T47D (cell line): ENCODE measurements at regions not wholly inside any gene's neighbourhood (a gene's known extent, or its start where the extent isn't known, plus 50 kb on each side); places are given as distances from the start of the nearest gene placed in this dataset.
"Not testable (repeated sequence)": the region's sequence is repeated elsewhere in the genome, so short reads cannot be mapped to it uniquely, and the experiment has no call there.

Source experiments
- DNase-seq, 2 experiments: peaks; one replicate each; pipeline versions ENCODE4 v3.0.0 to v3.0.0-alpha.2; 2011 to 2012; ENCODE audit warnings: low read depth in 1 of 2, low spot score in 1 of 2
- JUND ChIP-seq: IDR thresholded peaks from 2 replicates; pipeline ENCODE4 v1.6.1; 2012; ENCODE audit warnings: low read depth
- in situ Hi-C: cut with HindIII; loops from 2 replicates; pipeline ENCODE4 v1.10.0; 2016; ENCODE audit warnings: low sequenced_read_pairs, low pct_unique_long_range_greater_than_20kb

GRCh38 chr9:36486933-36487481, 85.7 kb upstream of the MELK start:
- in situ Hi-C loops: no loop called here
- peak in 1 of 2 experiments; percentile 5 for DNase-seq
- no peak for TF ChIP-seq JUND

- TF ChIP-seq JUND: no peak
- peak in 1 of 2 experiments; percentile 5 for DNase-seq
- in situ Hi-C loops: no loop called here
These were observed 86.3 kb upstream of the MELK start for GRCh38 chr9:36486329-36486932.

- TF ChIP-seq JUND: no peak
- DNase-seq: no peak
- in situ Hi-C loops: no loop called here
These were observed 85.7 kb upstream of the RNF38 start for GRCh38 chr9:36485647-36486328.

- TF ChIP-seq JUND: no peak
- in situ Hi-C loops: no loop called here
- DNase-seq: no peak
These were observed 84.1 kb upstream of the RNF38 start for GRCh38 chr9:36484124-36484523.

GRCh38 chr9:36479101-36479500, 79.0 kb upstream of the RNF38 start:
- in situ Hi-C loops: no loop called here
- DNase-seq: no peak
- no peak for TF ChIP-seq JUND

GRCh38 chr9:36471359-36471758, 71.3 kb upstream of the RNF38 start:
- no peak for DNase-seq
- no peak for TF ChIP-seq JUND
- in situ Hi-C loops: no loop called here

- peak in 1 of 2 experiments; percentile 20 for DNase-seq
- in situ Hi-C loops: no loop called here
- no peak for TF ChIP-seq JUND
These were observed 70.7 kb upstream of the RNF38 start for GRCh38 chr9:36470643-36471290.

- TF ChIP-seq JUND: no peak
- in situ Hi-C loops: no loop called here
- DNase-seq: no peak
These were observed 63.4 kb upstream of the RNF38 start for GRCh38 chr9:36463467-36463866.

- no peak for TF ChIP-seq JUND
- no peak for DNase-seq
These were observed 62.2 kb upstream of the RNF38 start for GRCh38 chr9:36462245-36462644.

GRCh38 chr9:36461323-36461722, 61.3 kb upstream of the RNF38 start:
- DNase-seq: no peak
- in situ Hi-C loops: no loop called here
- no peak for TF ChIP-seq JUND

More at GRCh38 chr9:36462245-36462644, 62.2 kb upstream of the RNF38 start:
- in situ Hi-C loops: no loop called here

- DNase-seq, in situ Hi-C loops: not testable (repeated sequence)
These were observed 58.4 kb upstream of the RNF38 start for GRCh38 chr9:36458430-36458915.

GRCh38 chr9:36457836-36458429, 57.9 kb upstream of the RNF38 start:
- no peak for DNase-seq
- no peak for TF ChIP-seq JUND
- in situ Hi-C loops: no loop called here
